A549 (cell line): ENCODE measurements at regions not wholly inside any gene's neighbourhood (a gene's known extent, or its start where the extent isn't known, plus 50 kb on each side); places are given as distances from the start of the nearest gene placed in this dataset.
A peak's percentile ranks its signal among the peaks of the same experiment; 100 is the strongest.

Experiments
- ATAC-seq, 2 experiments: fragments of 200-7000 bp in 1 of 2; fragments of >200 bp in 1 of 2; cut with Nextera tagmentation in 1 of 2; cut with Tn5 transposase in 1 of 2; 3 replicates each; pipeline versions ENCODE4 v1.8.0 to v1.9.1; 2018 to 2020; ENCODE audit warnings: mild to moderate bottlenecking in 1 of 2, moderate library complexity in 1 of 2
- CTCF ChIA-PET: fragments of 300-600 bp; sonication (Branson Sonifier 250); formaldehyde crosslinking; extraction: SDS; loops from one replicate; lab custom pipeline; 2021; ENCODE audit warnings: antibody characterized with exemption, inconsistent platforms; lab: Yijun Ruan, JAX
- POLR2A ChIA-PET: fragments of 350-600 bp; formaldehyde crosslinking; extraction: SDS; loops from one replicate; lab custom pipeline; 2021; ENCODE audit warnings: antibody characterized with exemption, inconsistent platforms; lab: Yijun Ruan, JAX
- DNase-seq, 2 experiments: peaks; one replicate each; pipeline versions ENCODE4 v3.0.0 to v3.0.0-alpha.2; 2011 to 2016; ENCODE audit warnings: low read depth in 1 of 2, low spot score in 1 of 2
- FAIRE-seq: peaks from 2 replicates; lab custom pipeline; 2011; peaks lifted over from hg19 to GRCh38; lab: Jason Lieb, UNC
- H3K27ac ChIP-seq, 2 experiments: fragments of >200 bp; sonication (Bioruptor Twin); formaldehyde crosslinking; 3 replicates each; pipeline ENCODE4 v1.5.1; 2016 to 2017
- H3K4me1 ChIP-seq: fragments of >200 bp; sonication (Bioruptor Twin); formaldehyde crosslinking; 3 replicates; pipeline ENCODE4 v1.6.1; 2016
- H3K4me2 ChIP-seq: fragments of >200 bp; sonication (Bioruptor Twin); formaldehyde crosslinking; 3 replicates; pipeline ENCODE4 v1.6.1; 2016
- H3K4me3 ChIP-seq: fragments of >200 bp; sonication (Bioruptor Twin); formaldehyde crosslinking; 3 replicates; pipeline ENCODE4 v1.5.1; 2016
- H3K9me3 ChIP-seq: fragments of >200 bp; sonication (Bioruptor Twin); formaldehyde crosslinking; 3 replicates; pipeline ENCODE4 v1.6.1; 2016
- BHLHE40 ChIP-seq: IDR thresholded peaks from 2 replicates; pipeline ENCODE4 v1.6.1; 2012; ENCODE audit warnings: low read depth, low read length, inconsistent platforms
- CBX2 ChIP-seq: fragments of 200-600 bp; sonication (generic); IDR thresholded peaks from 2 replicates; pipeline ENCODE4 v1.6.1; 2016; ENCODE audit warnings: low read depth, mild to moderate bottlenecking, borderline replicate concordance
- CEBPB ChIP-seq, 2 experiments: fragments of >200 bp in 1 of 2; sonication (Bioruptor Twin) in 1 of 2; formaldehyde crosslinking in 1 of 2; IDR thresholded peaks; 2 replicates each; pipeline ENCODE4 v1.6.1; 2012 to 2016
- CHD4 ChIP-seq: fragments of 200-600 bp; sonication (generic); IDR thresholded peaks from 2 replicates; pipeline ENCODE4 v1.6.1; 2016; ENCODE audit warnings: antibody characterized with exemption, mild to moderate bottlenecking, borderline replicate concordance
- EHF ChIP-seq: fragments of 250-450 bp; sonication (Bioruptor Pico); IDR thresholded peaks from 2 replicates; pipeline ENCODE4 v1.5.0; 2020; ENCODE audit warnings: mild to moderate bottlenecking
- ELK1 ChIP-seq: fragments of 150-350 bp; IDR thresholded peaks from 2 replicates; pipeline ENCODE4 v1.6.1; 2014; ENCODE audit warnings: low read depth, mild to moderate bottlenecking, low read length
- EP300 ChIP-seq, 2 experiments: fragments of >200 bp; sonication (Bioruptor Twin); formaldehyde crosslinking; IDR thresholded peaks; 2 replicates in 1 of 2; 3 replicates in 1 of 2; pipeline ENCODE4 v1.6.1; 2016 to 2017
- ESRRA ChIP-seq: fragments of 150-350 bp; IDR thresholded peaks from 2 replicates; pipeline ENCODE4 v1.6.1; 2014; ENCODE audit warnings: mild to moderate bottlenecking, low read length, borderline replicate concordance
- HDAC2 ChIP-seq: fragments of 200-600 bp; sonication (generic); IDR thresholded peaks from 2 replicates; pipeline ENCODE4 v1.6.1; 2016
- HEYL ChIP-seq: fragments of 250-450 bp; sonication (Bioruptor Pico); IDR thresholded peaks from 2 replicates; pipeline ENCODE4 v1.8.0; 2021; ENCODE audit warnings: mild to moderate bottlenecking, moderate library complexity
- HOXB5 ChIP-seq: fragments of 250-450 bp; sonication (Bioruptor Pico); IDR thresholded peaks from 2 replicates; pipeline ENCODE4 v1.5.0; 2020; ENCODE audit warnings: mild to moderate bottlenecking, moderate library complexity
- JUN ChIP-seq, 2 experiments: fragments of >200 bp; sonication (Bioruptor Twin); formaldehyde crosslinking; IDR thresholded peaks; 2 replicates in 1 of 2; 3 replicates in 1 of 2; pipeline ENCODE4 v1.6.1; 2016 to 2017
- KDM1A ChIP-seq: fragments of 200-600 bp; sonication (generic); IDR thresholded peaks from 2 replicates; pipeline ENCODE4 v1.6.1; 2016; ENCODE audit warnings: low read depth, mild to moderate bottlenecking
- MAFK ChIP-seq: fragments of 450-650 bp; IDR thresholded peaks from 2 replicates; pipeline ENCODE4 v1.6.1; 2014; ENCODE audit not compliant: partially characterized antibody
- MAX ChIP-seq: IDR thresholded peaks from 2 replicates; pipeline ENCODE4 v1.6.1; 2012
- NR3C1 ChIP-seq: fragments of >200 bp; sonication (Bioruptor Twin); formaldehyde crosslinking; IDR thresholded peaks from 3 replicates; pipeline ENCODE4 v1.6.1; 2017
- PHF8 ChIP-seq: fragments of 200-600 bp; sonication (generic); IDR thresholded peaks from 2 replicates; pipeline ENCODE4 v1.6.1; 2016; ENCODE audit warnings: low read depth, mild to moderate bottlenecking, antibody characterized with exemption, moderate library complexity, borderline replicate concordance
- POLR2A ChIP-seq: IDR thresholded peaks from 2 replicates; pipeline ENCODE4 v1.6.1; 2012; ENCODE audit warnings: mild to moderate bottlenecking, low read length
- POLR2AphosphoS2 ChIP-seq: conservative IDR thresholded peaks from 2 replicates; pipeline ENCODE4 v1.6.1; 2012; ENCODE audit warnings: low read length, improper control_type of control experiment, inconsistent platforms
- RAD21 ChIP-seq, 2 experiments: fragments of >200 bp in 1 of 2; sonication (Bioruptor Twin) in 1 of 2; formaldehyde crosslinking in 1 of 2; IDR thresholded peaks in 1 of 2; conservative IDR thresholded peaks in 1 of 2; 2 replicates in 1 of 2; 3 replicates in 1 of 2; pipeline ENCODE4 v1.6.1; 2012 to 2018; ENCODE audit warnings: inconsistent platforms in 1 of 2
- RARB ChIP-seq: fragments of 250-450 bp; sonication (Bioruptor Pico); IDR thresholded peaks from 2 replicates; pipeline ENCODE4 v1.8.0; 2021; ENCODE audit warnings: mild to moderate bottlenecking, moderate library complexity
- TFCP2L1 ChIP-seq: fragments of 250-450 bp; sonication (Bioruptor Pico); IDR thresholded peaks from 2 replicates; pipeline ENCODE4 v1.5.0; 2021; ENCODE audit warnings: mild to moderate bottlenecking
- TP53 ChIP-seq: fragments of 250-450 bp; sonication (Bioruptor Pico); IDR thresholded peaks from 2 replicates; pipeline ENCODE4 v1.5.0; 2021; ENCODE audit warnings: mild to moderate bottlenecking, moderate library complexity
- ZC3H11A ChIP-seq: fragments of 450-650 bp; IDR thresholded peaks from 2 replicates; pipeline ENCODE4 v1.6.1; 2014; ENCODE audit warnings: antibody characterized with exemption, mild to moderate bottlenecking
- ZFP36 ChIP-seq: fragments of 450-650 bp; IDR thresholded peaks from 2 replicates; pipeline ENCODE4 v1.6.1; 2014; ENCODE audit warnings: borderline replicate concordance; ENCODE audit not compliant: partially characterized antibody
- WGBS: methylation state at CpG from one replicate; pipeline ENCODE4 v1.1.6; 2017; ENCODE audit errors: missing lambda C conversion rate; 5-methylcytosine and 5-hydroxymethylcytosine counted together
- TF ChIP-seq, protein P1 (sequence below): fragments of >200 bp; sonication (Bioruptor Twin); formaldehyde crosslinking; IDR thresholded peaks from 3 replicates; pipeline ENCODE4 v1.6.1; 2016
- TF ChIP-seq, protein P2 (sequence below): fragments of 250-450 bp; sonication (Bioruptor Pico); IDR thresholded peaks from 2 replicates; pipeline ENCODE4 v1.5.0; 2021; ENCODE audit warnings: mild to moderate bottlenecking, moderate library complexity, borderline replicate concordance

DNA sequence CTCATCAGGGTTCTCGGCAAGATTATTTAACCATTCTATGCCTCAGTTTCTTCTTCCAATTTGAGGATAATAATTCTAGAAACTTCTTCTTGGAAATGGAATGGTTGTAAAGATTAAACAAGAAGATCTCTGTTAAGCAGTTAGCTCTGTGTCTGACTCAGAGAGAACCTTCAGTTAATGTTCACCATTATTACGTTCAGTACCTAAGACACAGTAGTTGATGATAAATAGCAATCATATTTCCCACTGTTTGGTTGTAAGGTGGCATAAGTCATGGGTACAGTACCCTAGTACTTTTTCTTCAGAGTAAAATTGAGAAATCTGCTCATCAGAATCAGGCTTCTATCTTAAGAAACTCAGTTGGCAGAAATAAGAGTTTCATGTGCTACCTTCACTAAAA, 366.5 kb upstream of the BOD1L1 start:
- POLR2A ChIA-PET, result interaction anchor here (0.6 kb wide), 1 partner anchor 424 kb away, joined by 4 read pairs; no protein-coding TSS in a partner anchor
- TF ChIP-seq EHF (CRISPR knock-in tag) (no peak), KDM1A (no peak), CEBPB (IDR thresholded peaks at IDR 0.05) (no peak), HDAC2 (no peak), TP53 (no peak), ESRRA (no peak), CHD4 (no peak)
- CTCF ChIA-PET, result no interaction called here
- no peak for ATAC-seq
- WGBS, result 74% methylated on average over 2 of the region's 2 CpGs
- H3K9me3 ChIP-seq, result 0 out of 3 replicates have a peak, but pooled peaks cover 9% of the 10 kb centered on the region
- H3K27ac ChIP-seq, result peak overlapping the region; percentile 97 to 98
- H3K4me3 ChIP-seq, result no peak overlapping the region
- DNase-seq, result no peak
- peak overlapping the region; percentile 11; the same call in 1 of the 3 replicates for H3K4me2 ChIP-seq
- no peak for FAIRE-seq
- H3K4me1 ChIP-seq, result peaks cover 58% of the 10 kb centered on the region

DNA sequence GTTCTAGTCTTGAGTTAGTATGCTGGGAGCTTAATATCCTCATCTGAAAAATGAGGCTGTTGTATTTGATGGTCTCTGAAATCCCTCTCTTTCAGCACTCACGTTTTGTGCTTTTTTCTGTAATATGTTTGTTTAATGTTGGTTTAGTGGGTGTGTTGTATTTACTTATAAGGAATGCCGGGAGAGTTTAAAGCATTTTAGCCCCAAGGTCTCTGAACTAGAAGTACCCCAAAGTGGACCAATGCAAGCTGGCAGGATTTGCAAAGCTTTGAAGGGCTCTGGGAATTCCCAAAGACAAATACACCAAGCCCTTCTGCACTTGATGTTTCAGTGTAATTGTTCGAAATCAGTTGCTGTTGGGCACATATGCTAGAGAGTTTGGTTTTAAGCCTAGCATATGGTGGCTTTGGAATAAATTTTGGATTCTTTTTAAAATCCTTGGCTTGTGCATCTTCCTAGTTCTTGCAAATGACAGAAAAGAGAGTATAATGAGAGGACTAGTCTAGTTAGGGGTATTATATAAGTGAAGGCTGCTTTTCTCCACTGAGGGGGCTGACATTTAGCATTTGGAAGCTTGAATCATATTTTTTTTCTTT, 371.4 kb upstream of the BOD1L1 start:
- WGBS, result 2% methylated on average over 3 of the region's 3 CpGs
- DNase-seq (peak in 1 of 2 experiments; percentile 45), FAIRE-seq (no peak), ATAC-seq (no peak; a peak in 1 of 6 replicates)
- ChIA-PET POLR2A (interaction anchor here (1.1 kb wide), 1 partner anchor 10 kb away, joined by 3 read pairs; no protein-coding TSS in a partner anchor), CTCF (no interaction called here)
- Histone ChIP-seq H3K4me2 (peak overlapping the region; percentile 31; the same call in 1 of the 3 replicates), H3K9me3 (peaks cover 33% of the 10 kb centered on the region), H3K4me3 (no peak overlapping the region), H3K27ac (peak overlapping the region; percentile 11 to 68; a peak in 5 of 6 replicates), H3K4me1 (peaks cover 21% of the 10 kb centered on the region)
- TF ChIP-seq POLR2A (no peak), ZFP36 (no peak), MAFK (no peak), TP53 (no peak), RAD21 (conservative IDR thresholded peaks at IDR 0.05 in 1 of 2, IDR thresholded peaks at IDR 0.05 in 1 of 2) (no peak), NR3C1 (no peak), ELK1 (no peak), RARB (CRISPR knock-in tag) (no peak), KDM1A (no peak), MAX (no peak), CEBPB (IDR thresholded peaks at IDR 0.05) (no peak), HOXB5 (CRISPR knock-in tag) (no peak)

DNA sequence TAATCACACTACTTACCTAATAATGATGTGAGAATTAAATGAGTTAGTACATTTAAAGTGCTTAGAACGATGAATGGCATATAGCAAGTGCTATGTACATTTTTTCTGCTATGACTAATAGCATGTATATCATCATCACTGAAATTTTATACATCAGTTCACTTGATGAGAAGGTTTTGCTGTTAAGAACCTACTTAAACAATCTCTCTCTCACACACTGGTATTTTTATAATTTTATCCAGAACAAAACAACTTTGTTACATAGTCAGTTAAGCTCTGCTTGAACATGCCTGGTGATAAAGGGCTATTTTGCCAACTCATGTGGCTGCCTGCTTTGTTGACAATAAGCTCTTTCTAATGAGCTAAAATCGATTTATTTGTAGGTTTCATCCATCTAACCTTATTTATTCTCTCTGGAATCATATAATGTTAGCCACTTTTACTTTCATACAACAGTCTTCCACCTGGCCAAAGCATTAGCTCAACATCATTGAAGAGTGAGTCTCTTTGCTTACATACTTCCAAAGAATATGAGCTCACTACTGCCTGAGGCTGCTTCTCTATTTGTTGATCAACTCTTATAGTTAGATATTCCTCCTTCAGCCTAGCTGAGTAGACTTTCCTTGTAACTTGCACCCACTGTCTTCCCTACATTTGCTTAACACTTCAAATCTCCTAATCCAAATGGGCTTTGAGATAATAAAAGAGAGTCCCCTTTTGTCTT, 372.7 kb upstream of the BOD1L1 start:
- ATAC-seq, result no peak
- 25% methylated on average over 2 of the region's 2 CpGs for WGBS
- no peak overlapping the region for H3K4me2 ChIP-seq
- H3K27ac ChIP-seq, result peak overlapping the region in 1 of 2 experiments; percentile 34; a peak in 3 of 6 replicates
- ChIA-PET POLR2A (interaction anchor here (0.6 kb wide), 1 partner anchor 838 kb away, joined by 7 read pairs; no protein-coding TSS in a partner anchor), CTCF (no interaction called here)
- no peak overlapping the region for H3K4me3 ChIP-seq
- H3K9me3 ChIP-seq, result peaks cover 32% of the 10 kb centered on the region
- DNase-seq, result no peak
- no peak for FAIRE-seq
- peaks cover 18% of the 10 kb centered on the region for H3K4me1 ChIP-seq
- TF ChIP-seq HDAC2 (no peak), CBX2 (no peak), POLR2A (no peak), MAFK (no peak), ZFP36 (no peak), ZC3H11A (no peak), EP300 (IDR thresholded peaks at IDR 0.05) (no peak), PHF8 (no peak), HEYL (CRISPR knock-in tag) (no peak), TFCP2L1 (CRISPR knock-in tag) (no peak), JUN (IDR thresholded peaks at IDR 0.05) (no peak), BHLHE40 (no peak), POLR2AphosphoS2 (no peak)
- TF ChIP-seq, protein P1, sequence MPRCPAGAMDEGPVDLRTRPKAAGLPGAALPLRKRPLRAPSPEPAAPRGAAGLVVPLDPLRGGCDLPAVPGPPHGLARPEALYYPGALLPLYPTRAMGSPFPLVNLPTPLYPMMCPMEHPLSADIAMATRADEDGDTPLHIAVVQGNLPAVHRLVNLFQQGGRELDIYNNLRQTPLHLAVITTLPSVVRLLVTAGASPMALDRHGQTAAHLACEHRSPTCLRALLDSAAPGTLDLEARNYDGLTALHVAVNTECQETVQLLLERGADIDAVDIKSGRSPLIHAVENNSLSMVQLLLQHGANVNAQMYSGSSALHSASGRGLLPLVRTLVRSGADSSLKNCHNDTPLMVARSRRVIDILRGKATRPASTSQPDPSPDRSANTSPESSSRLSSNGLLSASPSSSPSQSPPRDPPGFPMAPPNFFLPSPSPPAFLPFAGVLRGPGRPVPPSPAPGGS, result no peak
- TF ChIP-seq, protein P2, sequence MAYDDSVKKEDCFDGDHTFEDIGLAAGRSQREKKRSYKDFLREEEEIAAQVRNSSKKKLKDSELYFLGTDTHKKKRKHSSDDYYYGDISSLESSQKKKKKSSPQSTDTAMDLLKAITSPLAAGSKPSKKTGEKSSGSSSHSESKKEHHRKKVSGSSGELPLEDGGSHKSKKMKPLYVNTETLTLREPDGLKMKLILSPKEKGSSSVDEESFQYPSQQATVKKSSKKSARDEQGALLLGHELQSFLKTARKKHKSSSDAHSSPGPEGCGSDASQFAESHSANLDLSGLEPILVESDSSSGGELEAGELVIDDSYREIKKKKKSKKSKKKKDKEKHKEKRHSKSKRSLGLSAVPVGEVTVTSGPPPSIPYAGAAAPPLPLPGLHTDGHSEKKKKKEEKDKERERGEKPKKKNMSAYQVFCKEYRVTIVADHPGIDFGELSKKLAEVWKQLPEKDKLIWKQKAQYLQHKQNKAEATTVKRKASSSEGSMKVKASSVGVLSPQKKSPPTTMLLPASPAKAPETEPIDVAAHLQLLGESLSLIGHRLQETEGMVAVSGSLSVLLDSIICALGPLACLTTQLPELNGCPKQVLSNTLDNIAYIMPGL, result no peak
